ENCODE measurements at regions not wholly inside any gene's neighbourhood (a gene's known extent, or its start where the extent isn't known, plus 50 kb on each side); places are given as distances from the start of the nearest gene placed in this dataset.

- no peaks in the 10 kb centered on the region for H3K36me3 Mint-ChIP-seq
- peaks cover 0 to 30% (median 10%) of the 10 kb centered on the region in 7 donors for H3K9me3 Mint-ChIP-seq
- peaks cover 0 to 2% (median 0%) of the 10 kb centered on the region in 3 donors for H3K4me1 Mint-ChIP-seq
- no peak for DNase-seq
- H3K4me3 Mint-ChIP-seq = no peak overlapping the region
- H3K27ac Mint-ChIP-seq = no peak overlapping the region
- no peak for ATAC-seq (ENCODE audit: low read depth in 2 of 2)
- H3K27me3 Mint-ChIP-seq = no peaks in the 10 kb centered on the region
These were observed 221.9 kb downstream of the TSHZ3 start for GRCh38 chr19:31127134-31127967.

- H3K4me3 Mint-ChIP-seq = no peak overlapping the region
These were observed 223.0 kb downstream of the TSHZ3 start for GRCh38 chr19:31126236-31126635.

GRCh38 chr19:31125071-31125470 lies 224.2 kb downstream of the TSHZ3 start:
- Mint-ChIP-seq H3K27me3 (no peaks in the 10 kb centered on the region), H3K9me3 (peaks cover 0 to 23% (median 10%) of the 10 kb centered on the region in 7 donors), H3K27ac (no peak overlapping the region), H3K4me1 (peaks cover 0 to 2% (median 0%) of the 10 kb centered on the region in 3 donors), H3K4me3 (no peak overlapping the region), H3K36me3 (no peaks in the 10 kb centered on the region)
- ATAC-seq (ENCODE audit: low read depth in 2 of 2) (no peak), DNase-seq (no peak)

More at GRCh38 chr19:31126236-31126635, 223.0 kb downstream of the TSHZ3 start:
- ATAC-seq (ENCODE audit: low read depth in 2 of 2) (no peak), DNase-seq (no peak)
- Mint-ChIP-seq H3K27ac (peak overlapping the region in 1 of 6 donors; percentile 71), H3K9me3 (peaks cover 0 to 30% (median 10%) of the 10 kb centered on the region in 7 donors), H3K27me3 (no peaks in the 10 kb centered on the region), H3K36me3 (no peaks in the 10 kb centered on the region), H3K4me1 (peaks cover 0 to 2% (median 0%) of the 10 kb centered on the region in 3 donors)

- Mint-ChIP-seq H3K36me3 (no peaks in the 10 kb centered on the region), H3K4me1 (peaks cover 0 to 2% (median 0%) of the 10 kb centered on the region in 3 donors), H3K27me3 (no peaks in the 10 kb centered on the region), H3K27ac (no peak overlapping the region), H3K4me3 (peak overlapping the region in 1 of 8 donors; percentile 68), H3K9me3 (peaks cover 0 to 8% (median 2%) of the 10 kb centered on the region in 7 donors)
- DNase-seq = no peak
- ATAC-seq (ENCODE audit: low read depth in 2 of 2) = no peak
These were observed 227.7 kb downstream of the TSHZ3 start for GRCh38 chr19:31121501-31121900.

- no peaks in the 10 kb centered on the region for H3K27me3 Mint-ChIP-seq
- no peak for DNase-seq
- H3K4me1 Mint-ChIP-seq = no peaks in the 10 kb centered on the region
- no peaks in the 10 kb centered on the region for H3K36me3 Mint-ChIP-seq
- H3K27ac Mint-ChIP-seq = peak overlapping the region in 1 of 6 donors; percentile 28
- ATAC-seq (ENCODE audit: low read depth in 2 of 2) = no peak
- peak overlapping the region in 1 of 8 donors; percentile 68 for H3K4me3 Mint-ChIP-seq
- peaks cover 0 to 8% (median 2%) of the 10 kb centered on the region in 7 donors for H3K9me3 Mint-ChIP-seq
These were observed 228.3 kb downstream of the TSHZ3 start for GRCh38 chr19:31120952-31121351.

- no peaks in the 10 kb centered on the region for H3K36me3 Mint-ChIP-seq
- no peaks in the 10 kb centered on the region for H3K4me1 Mint-ChIP-seq
- DNase-seq (no peak), ATAC-seq (ENCODE audit: low read depth in 2 of 2) (no peak)
- H3K27ac Mint-ChIP-seq = no peak overlapping the region
- H3K4me3 Mint-ChIP-seq = no peak overlapping the region
- H3K9me3 Mint-ChIP-seq = peaks cover 0 to 8% (median 2%) of the 10 kb centered on the region in 7 donors
- no peaks in the 10 kb centered on the region for H3K27me3 Mint-ChIP-seq
These were observed 229.1 kb downstream of the TSHZ3 start for GRCh38 chr19:31119951-31120690.

- no peak overlapping the region for H3K27ac Mint-ChIP-seq
- H3K27me3 Mint-ChIP-seq = peaks cover 0 to 5% (median 0%) of the 10 kb centered on the region in 3 donors
- DNase-seq (no peak), ATAC-seq (ENCODE audit: low read depth in 2 of 2) (no peak)
- H3K9me3 Mint-ChIP-seq = peaks cover 0 to 8% (median 2%) of the 10 kb centered on the region in 7 donors
- no peak overlapping the region for H3K4me3 Mint-ChIP-seq
- no peaks in the 10 kb centered on the region for H3K4me1 Mint-ChIP-seq
- no peaks in the 10 kb centered on the region for H3K36me3 Mint-ChIP-seq
These were observed 230.2 kb downstream of the TSHZ3 start for GRCh38 chr19:31118986-31119385.

- no peak for DNase-seq
- H3K4me3 Mint-ChIP-seq = no peak overlapping the region
- H3K9me3 Mint-ChIP-seq = peaks cover 0 to 6% (median 2%) of the 10 kb centered on the region in 7 donors
- ATAC-seq (ENCODE audit: low read depth in 2 of 2) = no peak
- H3K4me1 Mint-ChIP-seq = no peaks in the 10 kb centered on the region
- H3K36me3 Mint-ChIP-seq = no peaks in the 10 kb centered on the region
- peaks cover 0 to 5% (median 0%) of the 10 kb centered on the region in 3 donors for H3K27me3 Mint-ChIP-seq
- H3K27ac Mint-ChIP-seq = no peak overlapping the region
These were observed 230.8 kb downstream of the TSHZ3 start for GRCh38 chr19:31118287-31118955.

GRCh38 chr19:31114585-31114984 lies 234.7 kb downstream of the TSHZ3 start:
- no peak overlapping the region for H3K27ac Mint-ChIP-seq
- ATAC-seq (ENCODE audit: low read depth in 2 of 2) = no peak
- peaks cover 4 to 7% (median 5%) of the 10 kb centered on the region in 3 donors for H3K27me3 Mint-ChIP-seq
- no peak for DNase-seq
- H3K4me1 Mint-ChIP-seq = no peaks in the 10 kb centered on the region
- H3K4me3 Mint-ChIP-seq = no peak overlapping the region
- H3K36me3 Mint-ChIP-seq = no peaks in the 10 kb centered on the region
- H3K9me3 Mint-ChIP-seq = no peaks in the 10 kb centered on the region

GRCh38 chr19:31113293-31113692 lies 235.9 kb downstream of the TSHZ3 start:
- ATAC-seq (ENCODE audit: low read depth in 2 of 2) = no peak
- H3K27ac Mint-ChIP-seq = no peak overlapping the region
- no peaks in the 10 kb centered on the region for H3K36me3 Mint-ChIP-seq
- H3K9me3 Mint-ChIP-seq = no peaks in the 10 kb centered on the region
- H3K27me3 Mint-ChIP-seq = peaks cover 4 to 7% (median 5%) of the 10 kb centered on the region in 3 donors
- H3K4me3 Mint-ChIP-seq = no peak overlapping the region
- no peaks in the 10 kb centered on the region for H3K4me1 Mint-ChIP-seq
- no peak for DNase-seq

GRCh38 chr19:31112158-31112557 lies 237.1 kb downstream of the TSHZ3 start:
- H3K36me3 Mint-ChIP-seq = no peaks in the 10 kb centered on the region
- no peak overlapping the region for H3K27ac Mint-ChIP-seq
- peak overlapping the region in 1 of 8 donors; percentile 29 for H3K4me3 Mint-ChIP-seq
- DNase-seq = no peak
- no peaks in the 10 kb centered on the region for H3K4me1 Mint-ChIP-seq
- no peaks in the 10 kb centered on the region for H3K9me3 Mint-ChIP-seq
- no peak for ATAC-seq (ENCODE audit: low read depth in 2 of 2)
- peaks cover 4 to 7% (median 5%) of the 10 kb centered on the region in 3 donors for H3K27me3 Mint-ChIP-seq

- H3K27ac Mint-ChIP-seq = no peak overlapping the region
- no peaks in the 10 kb centered on the region for H3K4me1 Mint-ChIP-seq
- no peak for DNase-seq
- H3K36me3 Mint-ChIP-seq = no peaks in the 10 kb centered on the region
- no peak for ATAC-seq (ENCODE audit: low read depth in 2 of 2)
- no peaks in the 10 kb centered on the region for H3K9me3 Mint-ChIP-seq
- H3K27me3 Mint-ChIP-seq = peaks cover 4 to 7% (median 5%) of the 10 kb centered on the region in 3 donors
- H3K4me3 Mint-ChIP-seq = no peak overlapping the region
These were observed 237.5 kb downstream of the TSHZ3 start for GRCh38 chr19:31111741-31112140.

GRCh38 chr19:31110336-31110735 lies 238.9 kb downstream of the TSHZ3 start:
- Mint-ChIP-seq H3K36me3 (no peaks in the 10 kb centered on the region), H3K4me3 (no peak overlapping the region), H3K9me3 (no peaks in the 10 kb centered on the region), H3K27ac (no peak overlapping the region), H3K4me1 (no peaks in the 10 kb centered on the region), H3K27me3 (peaks cover 4 to 7% (median 5%) of the 10 kb centered on the region in 3 donors)
- ATAC-seq (ENCODE audit: low read depth in 2 of 2) (no peak), DNase-seq (no peak)

All from naive B cell (primary cell).